Choroid plexus epithelial cell (primary cell): ENCODE measurements at regions not wholly inside any gene's neighbourhood (a gene's known extent, or its start where the extent isn't known, plus 50 kb on each side); places are given as distances from the start of the nearest gene placed in this dataset.
"Not testable (repeated sequence)": the region's sequence is repeated elsewhere in the genome, so short reads cannot be mapped to it uniquely, and the experiment has no call there.

Experiments used
- DNase-seq: peaks from one replicate; pipeline ENCODE4 v3.0.0-alpha.2; 2010; ENCODE audit warnings: low read depth
- H3K4me3 ChIP-seq: 2 replicates; pipeline ENCODE4 v1.5.1; 2011; ENCODE audit warnings: low read depth, mild to moderate bottlenecking, control low read depth, low read length, moderate library complexity
- CTCF ChIP-seq: conservative IDR thresholded peaks from 2 replicates; pipeline ENCODE4 v1.5.1; 2011; ENCODE audit warnings: low read depth, mild to moderate bottlenecking, control low read depth, inconsistent platforms, low read length, moderate library complexity

- no peak overlapping the region for H3K4me3 ChIP-seq
- no peak for TF ChIP-seq CTCF
- DNase-seq: no peak
Measured at GRCh38 chr17:73851091-73851490, 206.8 kb upstream of the SDK2 start.

DNA sequence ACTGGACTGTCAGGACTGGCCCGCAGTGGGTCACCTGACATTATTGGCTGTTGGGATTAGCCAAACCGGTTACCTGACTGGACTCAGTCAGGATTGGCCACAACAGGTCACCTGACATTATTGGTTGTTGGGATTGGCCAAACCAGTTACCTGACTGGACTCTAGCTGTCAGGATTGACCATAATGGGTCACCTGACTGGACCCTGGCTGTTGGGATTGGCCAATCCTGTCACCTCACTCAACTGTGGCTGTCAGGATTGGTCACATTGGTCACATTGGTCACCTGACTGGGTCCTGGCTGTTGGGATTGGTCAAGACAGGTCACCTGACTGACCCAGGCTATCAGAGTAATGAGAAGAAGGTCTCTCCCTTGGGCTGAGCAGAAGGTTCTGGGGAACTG, 207.7 kb upstream of the SDK2 start:
- no peak for DNase-seq
- no peak for TF ChIP-seq CTCF
- H3K4me3 ChIP-seq: no peak overlapping the region

- no peak for TF ChIP-seq CTCF
- DNase-seq: no peak
- no peak overlapping the region for H3K4me3 ChIP-seq
Measured at GRCh38 chr17:73855720-73856333, 211.6 kb upstream of the SDK2 start.

- no peak for TF ChIP-seq CTCF
- DNase-seq: no peak
- H3K4me3 ChIP-seq: no peak overlapping the region
Measured at GRCh38 chr17:73856556-73856955, 212.3 kb upstream of the SDK2 start.

DNA sequence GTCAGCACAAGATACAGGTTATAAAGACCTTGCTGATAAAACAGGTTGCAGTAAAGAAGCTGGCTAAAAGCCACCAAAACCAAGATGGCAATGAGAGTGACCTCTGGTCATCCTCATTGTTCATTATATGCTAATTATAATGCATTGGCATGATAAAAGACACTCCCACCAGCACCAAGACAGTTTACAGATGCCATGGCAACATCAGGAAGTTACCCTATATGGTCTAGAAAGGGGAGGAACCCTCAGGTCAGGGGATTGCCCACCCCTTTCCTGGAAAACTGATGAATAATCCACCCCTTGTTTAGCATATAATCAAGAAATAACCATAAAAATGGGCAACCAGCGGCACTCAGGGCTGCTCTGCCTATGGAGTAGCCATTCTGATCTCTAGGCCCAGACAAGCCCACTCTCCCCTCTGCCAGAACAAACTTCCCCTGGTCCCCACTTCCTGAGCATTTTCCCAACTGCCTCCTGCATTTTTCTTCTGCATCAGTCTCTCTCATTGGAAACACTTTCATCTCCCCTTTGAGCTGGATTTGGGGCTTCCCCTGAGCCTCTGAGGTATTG, 215.3 kb upstream of the SDK2 start:
- not testable (repeated sequence) for DNase-seq, H3K4me3 ChIP-seq

GRCh38 chr17:73861543-73861942, 217.3 kb upstream of the SDK2 start:
- H3K4me3 ChIP-seq: no peak overlapping the region
- no peak for DNase-seq
- TF ChIP-seq CTCF: no peak

DNA sequence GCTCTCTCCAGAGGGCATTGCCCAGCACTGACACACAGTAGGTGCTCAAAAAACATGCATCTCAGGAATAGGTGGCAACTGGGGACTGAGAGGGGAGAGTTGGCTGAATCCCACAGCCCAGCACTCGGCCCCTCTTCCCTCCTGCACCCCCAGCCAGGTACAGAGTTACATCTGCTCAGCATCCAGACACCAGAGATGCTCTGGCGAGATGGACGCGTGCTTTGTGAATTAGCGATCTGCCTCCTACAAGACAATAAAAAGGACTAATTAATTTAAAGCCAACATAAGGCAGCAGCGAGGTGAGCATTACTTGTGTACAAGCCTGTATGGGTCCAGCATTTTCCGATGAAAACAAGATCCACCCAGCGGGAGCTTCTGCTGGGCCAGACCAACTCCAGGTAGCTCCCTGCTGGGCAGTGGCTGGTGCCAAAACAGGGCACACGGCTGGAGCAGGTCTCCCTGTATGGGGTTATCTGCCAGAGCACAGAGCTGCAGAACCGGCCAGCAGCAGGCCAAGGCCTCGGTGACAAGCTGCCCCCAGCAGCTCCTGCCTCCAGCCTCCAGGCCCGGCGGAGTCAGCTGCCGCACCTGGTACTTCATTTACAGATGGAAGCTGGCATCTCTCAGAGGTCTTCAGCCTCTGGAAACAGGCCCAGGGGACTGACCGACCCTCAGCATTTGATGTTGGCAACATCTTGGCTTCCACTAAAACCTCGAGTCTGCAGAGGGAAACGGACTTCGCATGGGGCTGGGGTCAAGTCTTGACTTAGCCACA, 219.7 kb upstream of the SDK2 start:
- no peak for DNase-seq
- H3K4me3 ChIP-seq: no peak overlapping the region
- no peak for TF ChIP-seq CTCF
